ENCODE measurements at regions not wholly inside any gene's neighbourhood (a gene's known extent, or its start where the extent isn't known, plus 50 kb on each side); places are given as distances from the start of the nearest gene placed in this dataset.
A peak's percentile ranks its signal among the peaks of the same experiment; 100 is the strongest.
"Not testable (repeated sequence)": the region's sequence is repeated elsewhere in the genome, so short reads cannot be mapped to it uniquely, and the experiment has no call there.

- DNase-seq: no peak
Observed at GRCh38 chr11:28963187-28963586, 855.0 kb downstream of the METTL15 start.

- no peak for DNase-seq
Observed at GRCh38 chr11:28962502-28962901, 854.3 kb downstream of the METTL15 start.

DNA sequence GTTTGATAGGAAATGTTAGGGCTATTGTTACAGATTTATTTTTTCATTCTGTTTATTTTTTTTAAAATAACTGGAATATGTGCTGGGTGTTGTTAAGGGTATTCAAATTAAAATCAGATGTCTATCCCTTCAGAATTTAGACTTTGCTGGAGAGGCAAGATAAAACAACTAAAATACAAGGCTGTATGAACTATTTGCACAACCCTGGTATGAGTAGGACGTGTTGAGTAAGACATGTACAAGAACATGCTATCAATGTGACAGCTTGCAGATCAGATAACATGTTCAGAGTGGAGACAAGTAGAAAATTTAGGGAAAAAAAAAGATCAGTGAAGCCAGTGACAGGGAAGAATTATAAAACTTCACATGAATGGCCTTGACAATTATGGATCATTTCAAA, 853.5 kb downstream of the METTL15 start:
- DNase-seq: no peak

DNA sequence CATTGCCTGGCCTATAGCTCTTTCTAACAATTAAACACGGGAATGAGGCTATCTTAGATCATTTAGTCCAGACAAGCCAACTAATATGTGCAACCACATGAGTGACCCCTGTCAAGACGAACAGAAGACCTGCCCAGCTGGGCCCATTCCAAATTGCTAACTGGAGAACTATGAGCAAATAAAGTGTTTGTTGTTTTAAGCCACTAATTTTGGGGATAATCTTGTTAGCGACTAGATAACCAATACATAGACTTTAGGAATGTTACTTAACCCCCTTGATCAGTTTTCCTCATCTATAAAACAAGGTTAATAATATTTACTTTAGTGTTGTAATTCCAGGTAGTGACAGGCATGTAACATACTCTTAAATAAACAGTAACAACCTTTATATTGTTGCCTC, 848.3 kb downstream of the METTL15 start:
- DNase-seq: no peak

GRCh38 chr11:28951191-28951590, 843.0 kb downstream of the METTL15 start:
- DNase-seq: no peak

DNA sequence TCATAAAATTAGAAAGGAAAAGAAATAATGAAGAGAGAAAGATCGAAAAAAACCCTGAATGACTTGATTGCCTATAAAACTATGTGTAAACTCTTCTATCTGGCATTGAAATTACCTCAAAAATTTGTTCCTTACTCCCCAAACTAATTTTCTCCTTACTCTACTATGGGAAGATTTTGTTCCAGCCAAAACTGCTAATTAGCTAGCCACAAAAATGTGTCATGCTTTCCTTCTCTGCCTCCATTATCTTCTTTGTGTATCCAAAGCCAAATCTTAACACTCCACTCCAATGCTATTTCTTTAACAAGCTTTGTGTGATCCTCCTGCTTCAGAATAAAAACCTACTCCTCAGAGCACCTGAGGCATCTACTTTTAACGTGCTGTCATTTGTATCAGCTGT, 831.2 kb downstream of the METTL15 start:
- no peak for DNase-seq

DNA sequence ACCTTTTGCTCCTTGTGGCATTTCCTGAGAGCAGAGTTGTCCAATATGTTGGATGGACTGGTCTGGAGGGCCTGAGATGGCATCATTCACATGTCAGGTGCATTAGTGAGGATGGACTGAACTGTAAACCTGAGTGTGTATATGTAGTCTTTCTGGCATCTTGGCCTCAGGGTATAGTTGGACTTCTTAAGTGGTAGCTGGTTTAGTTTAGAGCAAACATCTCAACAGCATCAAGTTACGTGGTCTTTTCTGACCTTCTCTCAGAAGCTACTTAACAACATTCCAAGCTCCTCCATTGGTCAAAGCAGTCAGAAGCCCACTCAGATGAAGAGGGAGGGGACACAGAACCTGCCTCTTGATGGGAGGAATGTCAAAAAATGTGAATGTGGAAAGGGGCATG, 829.9 kb downstream of the METTL15 start:
- no peak for DNase-seq

DNA sequence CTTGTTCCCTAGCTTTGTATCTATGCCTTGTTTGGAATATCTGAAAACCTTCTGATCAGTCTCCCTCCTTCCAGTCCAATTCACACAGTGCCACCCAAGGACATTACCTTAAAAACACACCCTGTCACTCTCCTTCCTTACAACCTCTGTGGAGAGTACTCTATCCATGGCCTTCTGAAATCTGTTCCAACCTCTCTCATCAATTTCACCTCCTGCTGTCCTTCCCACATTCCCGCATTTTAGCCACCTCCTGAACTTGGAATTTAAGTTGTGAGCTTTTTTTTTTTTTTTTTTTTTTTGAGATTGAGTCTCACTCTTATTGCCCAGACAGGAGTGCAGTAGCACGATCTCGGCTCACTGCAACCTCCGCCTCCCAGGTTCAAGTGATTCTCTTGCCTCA, 824.8 kb downstream of the METTL15 start:
- no peak for DNase-seq

DNA sequence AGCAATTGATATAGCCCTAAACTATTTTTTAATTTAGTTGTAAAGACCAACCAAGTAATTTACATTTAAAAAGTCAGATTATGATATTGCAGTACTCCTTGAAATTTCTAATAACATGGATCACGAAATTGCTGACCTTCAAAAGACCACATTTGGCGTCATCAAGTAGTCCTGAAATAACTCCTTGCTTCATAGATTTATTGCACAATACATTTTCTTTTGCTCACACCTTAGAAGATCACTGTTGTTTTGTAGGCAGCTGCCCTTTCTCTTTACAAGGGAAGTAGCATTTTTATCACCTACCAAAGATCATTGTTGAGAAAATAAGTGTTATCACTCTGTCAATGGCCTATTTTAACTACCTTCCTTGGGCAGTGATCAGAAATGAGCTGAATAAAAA, 815.8 kb downstream of the METTL15 start:
- DNase-seq: no peak

GRCh38 chr11:28922386-28922981, 814.3 kb downstream of the METTL15 start:
- DNase-seq: no peak

DNA sequence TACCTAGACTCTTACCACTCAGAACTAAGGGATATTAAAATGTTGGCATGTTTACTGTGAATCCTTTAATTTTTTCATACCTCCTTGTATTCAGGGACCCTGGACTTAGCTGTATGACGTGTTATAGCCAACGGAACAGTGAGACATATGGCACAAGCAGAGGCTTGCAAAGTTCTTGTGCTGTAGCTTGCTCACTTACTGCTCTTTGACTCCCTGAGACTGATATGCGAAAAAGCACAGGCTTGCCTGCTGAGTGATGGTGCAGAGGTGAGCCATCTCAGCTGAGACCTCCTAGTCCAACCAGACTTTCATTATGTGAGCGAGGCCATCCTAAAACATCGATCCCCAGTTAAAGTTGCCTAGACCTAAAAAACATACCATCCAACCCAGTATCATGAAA, 811.0 kb downstream of the METTL15 start:
- no peak for DNase-seq

GRCh38 chr11:28913883-28914282, 805.7 kb downstream of the METTL15 start:
- no peak for DNase-seq

DNA sequence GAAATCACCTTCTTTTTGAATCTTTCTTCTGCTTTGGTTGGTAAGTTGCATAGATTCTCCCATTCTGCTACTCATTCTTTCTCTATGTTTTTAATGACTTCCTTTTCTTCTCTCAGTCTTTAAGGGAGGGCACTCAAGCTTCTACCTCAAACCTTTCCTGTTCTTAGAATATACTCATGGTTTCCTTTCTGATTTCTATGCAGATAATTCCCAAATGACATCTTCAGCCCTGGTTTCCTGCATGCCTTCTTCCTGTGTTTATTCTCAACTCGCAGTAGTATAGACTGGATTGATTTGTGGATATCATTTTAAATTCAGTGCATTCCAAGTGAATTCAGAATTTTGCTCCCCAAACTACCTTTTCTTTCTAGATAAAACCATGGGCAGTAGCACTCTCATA, 803.6 kb downstream of the METTL15 start:
- DNase-seq: no peak

DNA sequence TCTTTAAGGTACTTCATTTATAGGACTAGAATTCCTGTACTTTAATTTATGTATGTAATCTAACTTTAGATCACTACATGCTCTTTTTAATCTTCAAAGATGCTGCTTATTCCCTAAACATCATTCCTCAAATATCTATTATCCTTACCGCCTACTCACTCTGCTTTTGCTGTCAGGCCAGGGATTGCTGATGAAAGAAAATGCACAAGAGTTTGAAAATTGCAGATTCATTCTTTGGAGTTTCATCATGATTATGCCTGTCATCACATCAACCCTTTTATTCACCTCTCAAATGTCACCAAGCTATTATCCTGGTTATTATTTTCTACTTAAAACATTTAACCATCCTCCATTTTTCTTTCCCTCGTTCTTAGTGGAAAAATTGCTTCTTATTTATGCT, 802.7 kb downstream of the METTL15 start:
- DNase-seq: no peak

DNA sequence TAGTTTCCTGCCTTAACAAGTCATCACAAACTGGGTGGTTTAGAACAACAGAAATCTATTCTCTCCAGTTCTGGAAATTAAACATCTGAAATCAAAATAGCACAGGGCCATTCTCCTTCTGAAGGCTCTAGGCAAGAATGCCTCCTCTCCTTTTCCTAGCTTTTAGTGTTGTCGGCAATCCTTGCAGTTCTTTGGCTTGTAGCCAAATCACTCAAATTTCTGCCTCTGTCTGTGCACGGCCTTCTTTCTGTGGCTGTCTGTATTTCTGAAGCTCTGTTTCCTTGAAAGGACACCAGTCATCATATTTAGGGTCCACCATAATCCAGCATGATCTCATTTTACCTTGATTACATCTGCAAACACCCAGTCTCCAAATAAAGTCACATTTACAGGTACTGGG, 795.5 kb downstream of the METTL15 start:
- peak; percentile 47 for DNase-seq

GRCh38 chr11:28900427-28900826, 792.2 kb downstream of the METTL15 start:
- no peak for DNase-seq

GRCh38 chr11:28899706-28900105, 791.5 kb downstream of the METTL15 start:
- no peak for DNase-seq

- not testable (repeated sequence) for DNase-seq
Observed at GRCh38 chr11:28890601-28891040, 782.4 kb downstream of the METTL15 start.

DNA sequence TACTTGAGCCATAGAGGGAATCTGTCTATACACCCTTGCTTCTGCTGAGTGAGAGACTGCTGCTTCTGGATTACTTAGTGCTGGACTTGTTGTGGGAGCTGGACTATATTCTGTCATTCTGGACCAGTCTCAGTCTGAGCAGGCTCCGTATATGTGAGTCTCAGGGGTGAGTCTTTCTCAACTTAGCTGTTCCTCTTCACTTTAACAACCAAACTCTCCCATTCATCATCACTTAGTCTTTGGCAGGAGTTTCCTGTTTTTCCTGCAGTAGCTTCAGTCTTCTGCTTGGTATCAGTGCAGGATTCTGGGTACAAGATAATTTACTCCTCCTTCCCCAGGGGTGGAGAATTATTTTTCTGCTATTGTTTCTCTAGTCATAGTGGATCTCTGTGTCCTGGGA, 779.5 kb downstream of the METTL15 start:
- no peak for DNase-seq

GRCh38 chr11:28879869-28880268, 771.7 kb downstream of the METTL15 start:
- DNase-seq: no peak

- no peak for DNase-seq
Observed at GRCh38 chr11:28878025-28878424, 769.8 kb downstream of the METTL15 start.

GRCh38 chr11:28877340-28877739, 769.2 kb downstream of the METTL15 start:
- DNase-seq: no peak

- DNase-seq: no peak
Observed at GRCh38 chr11:28874706-28875105, 766.5 kb downstream of the METTL15 start.

GRCh38 chr11:28871090-28871489, 762.9 kb downstream of the METTL15 start:
- no peak for DNase-seq

DNA sequence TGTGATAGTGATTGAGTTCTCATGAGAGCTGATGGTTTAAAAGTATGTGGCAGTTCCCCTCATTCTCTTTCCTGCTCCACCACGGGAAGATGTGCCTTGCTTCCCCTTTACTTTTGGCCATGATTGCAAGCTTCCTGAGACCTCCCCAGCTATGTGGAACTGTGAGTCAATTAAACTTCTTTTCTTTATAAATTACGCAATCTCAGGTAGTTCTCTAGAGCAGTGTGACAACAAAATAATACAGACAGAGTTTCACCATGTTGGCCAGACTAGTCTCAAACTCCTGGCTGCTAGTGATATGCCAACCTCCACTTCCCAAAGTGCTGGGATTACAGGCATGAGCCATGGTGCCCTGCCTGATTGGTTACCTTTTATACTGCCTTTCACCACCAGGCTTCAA, 755.2 kb downstream of the METTL15 start:
- no peak for DNase-seq

- no peak for DNase-seq
Observed at GRCh38 chr11:28860893-28861292, 752.7 kb downstream of the METTL15 start.

Data from NCI-H1105 treated with DMSO at 0.1 percent for 48 hours (cell line).